ENCODE measurements at regions not wholly inside any gene's neighbourhood (a gene's known extent, or its start where the extent isn't known, plus 50 kb on each side); places are given as distances from the start of the nearest gene placed in this dataset.

- DNase-seq (ENCODE audit: low spot score): no peak
- intact Hi-C loops (cut with micrococcal nuclease): no loop called here
- H3K36me3 Mint-ChIP-seq (ENCODE audit: low read depth): no peaks in the 10 kb centered on the region
- H3K27me3 Mint-ChIP-seq (ENCODE audit: insufficient read depth): no peaks in the 10 kb centered on the region
- H3K4me3 Mint-ChIP-seq: no peak overlapping the region
- H3K9me3 Mint-ChIP-seq: peaks cover 6% of the 10 kb centered on the region
- H3K27ac Mint-ChIP-seq: no peak overlapping the region
- no peaks in the 10 kb centered on the region for H3K4me1 Mint-ChIP-seq (ENCODE audit: low read depth)
Measured at GRCh38 chr13:61777899-61778298, 362.2 kb upstream of the PCDH20 start.

- no peak for DNase-seq (ENCODE audit: low spot score)
- Mint-ChIP-seq H3K9me3 (peaks cover 6% of the 10 kb centered on the region), H3K36me3 (ENCODE audit: low read depth) (no peaks in the 10 kb centered on the region), H3K27ac (no peak overlapping the region), H3K4me1 (ENCODE audit: low read depth) (no peaks in the 10 kb centered on the region), H3K4me3 (no peak overlapping the region), H3K27me3 (ENCODE audit: insufficient read depth) (no peaks in the 10 kb centered on the region)
- intact Hi-C loops (cut with micrococcal nuclease): no loop called here
Measured at GRCh38 chr13:61777271-61777670, 361.6 kb upstream of the PCDH20 start.

GRCh38 chr13:61774903-61775302 lies 359.3 kb upstream of the PCDH20 start:
- no peaks in the 10 kb centered on the region for H3K4me1 Mint-ChIP-seq (ENCODE audit: low read depth)
- no peak overlapping the region for H3K4me3 Mint-ChIP-seq
- no peaks in the 10 kb centered on the region for H3K27me3 Mint-ChIP-seq (ENCODE audit: insufficient read depth)
- H3K27ac Mint-ChIP-seq: no peak overlapping the region
- intact Hi-C loops (cut with micrococcal nuclease): no loop called here
- no peaks in the 10 kb centered on the region for H3K36me3 Mint-ChIP-seq (ENCODE audit: low read depth)
- DNase-seq (ENCODE audit: low spot score): no peak
- no peaks in the 10 kb centered on the region for H3K9me3 Mint-ChIP-seq

GRCh38 chr13:61770681-61771080 lies 355.0 kb upstream of the PCDH20 start:
- H3K27me3 Mint-ChIP-seq (ENCODE audit: insufficient read depth): no peaks in the 10 kb centered on the region
- no peak overlapping the region for H3K4me3 Mint-ChIP-seq
- H3K4me1 Mint-ChIP-seq (ENCODE audit: low read depth): no peaks in the 10 kb centered on the region
- H3K9me3 Mint-ChIP-seq: no peaks in the 10 kb centered on the region
- H3K27ac Mint-ChIP-seq: no peak overlapping the region
- DNase-seq (ENCODE audit: low spot score): no peak
- intact Hi-C loops (cut with micrococcal nuclease): no loop called here
- H3K36me3 Mint-ChIP-seq (ENCODE audit: low read depth): no peaks in the 10 kb centered on the region

- no peaks in the 10 kb centered on the region for H3K36me3 Mint-ChIP-seq (ENCODE audit: low read depth)
- H3K9me3 Mint-ChIP-seq: peaks cover 2% of the 10 kb centered on the region
- no peak for DNase-seq (ENCODE audit: low spot score)
- H3K27ac Mint-ChIP-seq: no peak overlapping the region
- H3K27me3 Mint-ChIP-seq (ENCODE audit: insufficient read depth): no peaks in the 10 kb centered on the region
- no peak overlapping the region for H3K4me3 Mint-ChIP-seq
- no peaks in the 10 kb centered on the region for H3K4me1 Mint-ChIP-seq (ENCODE audit: low read depth)
- intact Hi-C loops (cut with micrococcal nuclease): no loop called here
Measured at GRCh38 chr13:61768175-61768574, 352.5 kb upstream of the PCDH20 start.

DNA sequence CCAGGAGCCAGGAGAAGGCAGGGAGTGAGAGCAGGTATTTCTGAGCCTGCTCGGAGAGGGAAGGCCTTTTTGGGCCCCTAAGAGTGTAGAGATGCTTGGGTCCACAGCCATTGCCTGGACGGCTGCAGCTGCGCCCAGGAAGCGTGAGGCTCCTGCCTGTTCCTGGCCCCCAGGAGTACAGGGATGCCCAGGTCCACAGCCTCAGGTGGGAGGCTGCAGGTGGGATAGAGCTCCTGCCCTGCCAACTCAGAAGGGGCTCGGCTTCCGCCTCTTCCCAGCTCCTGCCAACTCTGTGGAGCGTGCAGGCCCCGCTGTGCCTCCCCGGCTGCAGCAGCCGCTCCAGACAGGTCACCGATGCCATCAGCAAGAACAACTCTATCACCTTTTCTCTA lies 351.0 kb upstream of the PCDH20 start:
- Mint-ChIP-seq H3K4me3 (no peak overlapping the region), H3K4me1 (ENCODE audit: low read depth) (no peaks in the 10 kb centered on the region), H3K9me3 (peaks cover 3% of the 10 kb centered on the region), H3K27me3 (ENCODE audit: insufficient read depth) (no peaks in the 10 kb centered on the region), H3K36me3 (ENCODE audit: low read depth) (no peaks in the 10 kb centered on the region), H3K27ac (no peak overlapping the region)
- intact Hi-C loops (cut with micrococcal nuclease): no loop called here
- no peak for DNase-seq (ENCODE audit: low spot score)

- no peak for DNase-seq (ENCODE audit: low spot score)
- H3K9me3 Mint-ChIP-seq: peaks cover 3% of the 10 kb centered on the region
- H3K36me3 Mint-ChIP-seq (ENCODE audit: low read depth): no peaks in the 10 kb centered on the region
- no peak overlapping the region for H3K27ac Mint-ChIP-seq
- no peak overlapping the region for H3K4me3 Mint-ChIP-seq
- no peaks in the 10 kb centered on the region for H3K27me3 Mint-ChIP-seq (ENCODE audit: insufficient read depth)
- no peaks in the 10 kb centered on the region for H3K4me1 Mint-ChIP-seq (ENCODE audit: low read depth)
- intact Hi-C loops (cut with micrococcal nuclease): no loop called here
Measured at GRCh38 chr13:61765940-61766666, 350.5 kb upstream of the PCDH20 start.

DNA sequence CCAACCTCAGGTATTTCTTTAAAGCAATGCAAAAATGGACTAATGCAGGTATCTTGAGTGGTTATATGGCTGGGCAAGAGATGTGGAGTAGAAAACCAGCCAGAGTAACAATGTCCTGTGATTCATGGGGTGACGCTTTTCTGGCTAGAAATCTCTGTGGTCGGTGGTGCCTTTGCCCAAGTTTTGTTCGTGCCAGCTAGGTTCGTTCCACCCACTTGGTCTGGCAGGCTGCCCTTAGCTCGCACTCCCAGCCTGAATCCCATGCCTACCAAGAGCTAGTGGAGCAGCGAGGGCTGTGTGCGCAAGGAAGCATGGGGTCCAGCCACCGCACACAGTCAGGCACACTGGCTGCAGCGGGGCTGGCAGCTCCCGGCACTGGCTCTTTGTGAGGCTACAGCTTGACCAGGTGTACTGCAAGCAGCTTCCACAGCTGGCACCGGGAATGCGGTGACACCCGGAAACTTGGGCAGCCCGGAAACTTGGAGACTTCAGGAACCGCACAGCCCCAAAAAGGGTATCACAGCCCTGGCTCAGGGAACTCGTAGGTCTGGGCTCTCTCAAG lies 349.6 kb upstream of the PCDH20 start:
- H3K27me3 Mint-ChIP-seq (ENCODE audit: insufficient read depth): no peaks in the 10 kb centered on the region
- no peaks in the 10 kb centered on the region for H3K36me3 Mint-ChIP-seq (ENCODE audit: low read depth)
- no peak for DNase-seq (ENCODE audit: low spot score)
- peaks cover 3% of the 10 kb centered on the region for H3K9me3 Mint-ChIP-seq
- intact Hi-C loops (cut with micrococcal nuclease): no loop called here
- no peaks in the 10 kb centered on the region for H3K4me1 Mint-ChIP-seq (ENCODE audit: low read depth)
- no peak overlapping the region for H3K4me3 Mint-ChIP-seq
- no peak overlapping the region for H3K27ac Mint-ChIP-seq

DNA sequence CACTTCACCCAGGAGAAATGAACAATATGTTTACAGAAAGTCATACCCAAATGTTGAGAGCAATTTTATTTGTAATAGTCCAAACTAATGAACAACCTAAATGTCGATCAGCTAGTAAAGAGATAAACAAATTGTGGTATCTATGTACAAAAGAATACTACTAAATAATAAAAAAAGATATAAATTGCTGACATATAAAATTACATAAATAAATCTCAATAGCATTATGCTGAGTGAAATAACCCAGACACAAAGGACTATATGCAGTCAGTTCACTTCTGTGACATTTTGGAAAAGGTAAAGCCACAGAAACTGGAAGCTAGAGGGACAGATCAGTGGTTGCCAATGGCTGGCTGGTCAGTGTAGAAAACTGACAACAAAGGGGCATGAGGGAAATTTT lies 346.0 kb upstream of the PCDH20 start:
- Mint-ChIP-seq H3K4me3 (no peak overlapping the region), H3K9me3 (peaks cover 12% of the 10 kb centered on the region), H3K27ac (no peak overlapping the region), H3K27me3 (ENCODE audit: insufficient read depth) (no peaks in the 10 kb centered on the region), H3K36me3 (ENCODE audit: low read depth) (no peaks in the 10 kb centered on the region), H3K4me1 (ENCODE audit: low read depth) (no peaks in the 10 kb centered on the region)
- intact Hi-C loops (cut with micrococcal nuclease): no loop called here
- no peak for DNase-seq (ENCODE audit: low spot score)

DNA sequence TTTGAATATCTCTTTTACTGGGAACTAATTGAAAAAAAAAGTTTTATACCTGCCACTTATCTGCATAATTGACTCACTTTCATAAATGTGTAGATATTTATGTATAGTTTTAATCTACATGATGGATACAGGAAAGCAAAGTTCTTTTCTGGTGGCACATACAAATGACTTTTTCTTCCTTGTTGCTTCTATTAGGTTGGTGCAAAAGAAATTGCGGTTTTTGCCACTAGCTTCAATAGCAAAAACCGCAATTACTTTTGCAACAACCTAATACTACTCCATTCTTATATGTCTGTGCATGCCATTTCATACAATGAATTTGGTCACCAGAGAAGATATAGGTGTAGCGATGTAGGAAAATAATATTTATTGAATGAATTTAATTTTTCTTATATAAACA lies 344.5 kb upstream of the PCDH20 start:
- no peak for DNase-seq (ENCODE audit: low spot score)
- no peaks in the 10 kb centered on the region for H3K36me3 Mint-ChIP-seq (ENCODE audit: low read depth)
- H3K4me1 Mint-ChIP-seq (ENCODE audit: low read depth): no peaks in the 10 kb centered on the region
- H3K9me3 Mint-ChIP-seq: peaks cover 25% of the 10 kb centered on the region
- H3K4me3 Mint-ChIP-seq: no peak overlapping the region
- no peak overlapping the region for H3K27ac Mint-ChIP-seq
- intact Hi-C loops (cut with micrococcal nuclease): no loop called here
- no peaks in the 10 kb centered on the region for H3K27me3 Mint-ChIP-seq (ENCODE audit: insufficient read depth)

DNA sequence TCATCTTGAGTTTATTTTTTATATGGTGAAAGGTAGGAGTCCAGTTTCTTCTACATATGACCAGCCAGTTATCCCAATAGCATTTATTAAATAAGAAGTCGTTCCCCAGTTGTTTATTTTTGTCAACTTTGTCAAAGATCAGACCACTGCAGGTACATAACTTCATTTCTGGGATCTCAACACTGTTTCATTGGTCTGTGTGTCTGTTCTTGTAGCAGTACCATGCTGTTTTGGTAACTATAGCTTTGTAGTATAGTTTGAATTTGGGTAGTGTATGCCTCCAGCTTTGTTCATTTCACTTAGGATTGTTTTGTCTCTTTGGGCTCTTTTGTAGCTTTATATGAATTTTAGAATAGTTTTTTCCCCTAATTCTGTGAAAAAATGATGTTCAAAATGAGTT lies 340.4 kb upstream of the PCDH20 start:
- Mint-ChIP-seq H3K27ac (no peak overlapping the region), H3K4me3 (no peak overlapping the region), H3K4me1 (ENCODE audit: low read depth) (no peaks in the 10 kb centered on the region), H3K9me3 (peaks cover 37% of the 10 kb centered on the region), H3K36me3 (ENCODE audit: low read depth) (no peaks in the 10 kb centered on the region), H3K27me3 (ENCODE audit: insufficient read depth) (no peaks in the 10 kb centered on the region)
- no peak for DNase-seq (ENCODE audit: low spot score)
- intact Hi-C loops (cut with micrococcal nuclease): no loop called here

GRCh38 chr13:61751039-61751438 lies 335.4 kb upstream of the PCDH20 start:
- intact Hi-C loops (cut with micrococcal nuclease): no loop called here
- Mint-ChIP-seq H3K4me3 (no peak overlapping the region), H3K4me1 (ENCODE audit: low read depth) (no peaks in the 10 kb centered on the region), H3K9me3 (peaks cover 21% of the 10 kb centered on the region), H3K27ac (no peak overlapping the region), H3K27me3 (ENCODE audit: insufficient read depth) (no peaks in the 10 kb centered on the region), H3K36me3 (ENCODE audit: low read depth) (no peaks in the 10 kb centered on the region)
- no peak for DNase-seq (ENCODE audit: low spot score)

GRCh38 chr13:61738236-61738750 lies 322.6 kb upstream of the PCDH20 start:
- no peaks in the 10 kb centered on the region for H3K36me3 Mint-ChIP-seq (ENCODE audit: low read depth)
- H3K4me3 Mint-ChIP-seq: no peak overlapping the region
- no peaks in the 10 kb centered on the region for H3K4me1 Mint-ChIP-seq (ENCODE audit: low read depth)
- no peak overlapping the region for H3K27ac Mint-ChIP-seq
- intact Hi-C loops (cut with micrococcal nuclease): no loop called here
- no peak for DNase-seq (ENCODE audit: low spot score)
- H3K9me3 Mint-ChIP-seq: peaks cover 18% of the 10 kb centered on the region
- H3K27me3 Mint-ChIP-seq (ENCODE audit: insufficient read depth): no peaks in the 10 kb centered on the region

- intact Hi-C loops (cut with micrococcal nuclease): no loop called here
- H3K27ac Mint-ChIP-seq: no peak overlapping the region
- no peaks in the 10 kb centered on the region for H3K36me3 Mint-ChIP-seq (ENCODE audit: low read depth)
- no peak overlapping the region for H3K4me3 Mint-ChIP-seq
- no peak for DNase-seq (ENCODE audit: low spot score)
- peaks cover 6% of the 10 kb centered on the region for H3K9me3 Mint-ChIP-seq
- no peaks in the 10 kb centered on the region for H3K27me3 Mint-ChIP-seq (ENCODE audit: insufficient read depth)
- no peaks in the 10 kb centered on the region for H3K4me1 Mint-ChIP-seq (ENCODE audit: low read depth)
Measured at GRCh38 chr13:61734683-61735082, 319.0 kb upstream of the PCDH20 start.

Measured in activated T-helper 1 cell treated with anti-CD3 and anti-CD28 coated beads, Interleukin-12 subunit alpha, Interleukin-12 subunit beta, Interleukin-2, Interleukin-4 antibody, amounts not matched to agents 30 ng/mL and 10 ng/mL and 1 ng/mL, durations not matched to agents 14 hours and 24 hours and 36 hours (primary cell).